Colon (tissue), 2 donors: ENCODE measurements at regions not wholly inside any gene's neighbourhood (a gene's known extent, or its start where the extent isn't known, plus 50 kb on each side); places are given as distances from the start of the nearest gene placed in this dataset.

Source experiments
- FAIRE-seq: peaks from 2 replicates; lab custom pipeline; 2012; peaks lifted over from hg19 to GRCh38; lab: Jason Lieb, UNC
- donor health status: control.
- donor health status: control.

GRCh38 chr21:35895598-35895997 is 164.7 kb downstream of the SETD4 start:
- no peak for FAIRE-seq

DNA sequence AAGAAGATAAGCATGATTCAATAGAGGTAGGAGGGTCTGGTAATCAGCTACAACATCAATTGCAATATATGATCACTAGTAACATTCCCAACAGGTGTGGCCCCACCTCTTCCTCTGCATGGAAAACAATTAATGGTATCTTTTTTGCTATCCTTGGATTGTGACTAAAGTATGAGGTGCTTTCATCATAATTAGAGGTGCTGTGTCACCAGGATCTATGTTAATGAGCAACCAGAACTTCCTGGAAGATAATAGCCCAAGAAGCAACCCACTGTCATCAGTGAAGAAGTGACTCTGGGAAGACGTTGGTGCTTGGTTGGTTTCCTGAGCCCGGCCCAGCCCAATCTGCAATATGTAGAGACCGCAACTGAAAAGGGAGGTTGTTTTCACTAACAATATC is 167.2 kb downstream of the SETD4 start:
- no peak for FAIRE-seq

GRCh38 chr21:35886887-35887286 is 173.4 kb downstream of the SETD4 start:
- FAIRE-seq, result no peak

DNA sequence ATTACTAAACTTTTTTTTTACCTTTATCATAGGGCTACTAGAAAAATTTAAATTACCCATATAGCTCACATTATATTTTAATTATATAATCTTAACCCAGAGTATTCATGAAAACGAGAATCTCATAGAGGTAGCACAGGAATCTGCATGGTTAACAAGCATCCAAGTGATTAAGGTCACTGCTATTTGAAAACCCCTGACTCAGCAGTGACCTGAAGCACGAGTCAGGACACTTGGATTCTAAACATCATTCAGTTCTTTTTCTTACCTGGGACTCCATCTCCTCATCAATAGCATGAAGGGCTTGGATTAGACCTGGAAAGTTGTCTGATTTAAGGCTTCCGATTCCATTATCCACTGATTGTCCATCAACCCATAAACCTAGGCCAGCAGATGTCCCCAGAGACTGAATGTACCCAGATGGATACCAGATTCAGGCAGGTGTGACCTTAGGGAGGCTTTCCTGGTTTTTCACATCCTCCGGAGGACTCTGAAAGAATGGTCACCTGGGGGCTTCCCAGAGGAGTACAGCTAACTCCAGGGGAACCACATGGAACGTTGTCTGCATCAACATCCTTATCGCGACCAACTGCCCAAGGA is 174.3 kb downstream of the SETD4 start:
- FAIRE-seq, result no peak

DNA sequence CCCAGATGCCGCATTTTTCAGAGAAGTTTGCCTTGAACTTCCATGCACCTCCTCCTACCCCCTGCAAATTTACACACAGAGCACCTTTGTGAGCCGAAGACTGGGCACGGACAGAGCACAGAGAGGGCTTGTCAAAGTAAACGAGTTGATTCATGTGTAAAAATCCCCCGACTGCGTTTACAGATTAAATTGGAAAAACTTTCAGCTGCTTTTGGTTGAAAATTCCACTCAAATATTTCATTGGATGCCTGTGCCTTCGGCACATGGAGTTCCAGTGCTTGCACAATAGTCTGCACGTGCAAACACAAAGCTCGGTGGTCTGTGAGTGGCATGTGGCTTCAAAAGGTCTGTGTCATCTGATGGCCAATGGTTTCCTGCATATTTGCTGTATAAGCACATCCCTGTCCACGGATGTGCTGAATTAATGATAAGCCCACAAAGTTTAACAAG is 177.5 kb downstream of the SETD4 start:
- FAIRE-seq, result no peak

DNA sequence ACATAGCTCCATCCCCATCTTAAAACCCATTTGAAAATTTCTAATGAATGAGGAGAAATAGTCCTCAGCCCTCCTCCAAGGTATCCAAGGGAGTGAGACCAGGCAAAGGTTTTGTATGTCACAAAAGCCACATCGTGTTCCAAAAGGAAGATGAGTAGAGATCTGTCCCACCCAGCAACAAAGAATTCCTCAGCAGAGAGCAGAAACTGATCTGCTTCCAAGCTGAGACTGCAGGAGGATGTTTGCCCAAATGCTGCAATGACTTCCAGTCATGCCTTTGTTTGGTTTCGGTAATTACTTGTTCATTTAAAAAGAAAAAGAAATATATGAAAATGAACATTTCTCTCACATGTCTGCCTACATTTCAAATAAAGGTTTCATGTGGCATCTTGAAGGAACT is 186.9 kb downstream of the SETD4 start:
- FAIRE-seq, result no peak

DNA sequence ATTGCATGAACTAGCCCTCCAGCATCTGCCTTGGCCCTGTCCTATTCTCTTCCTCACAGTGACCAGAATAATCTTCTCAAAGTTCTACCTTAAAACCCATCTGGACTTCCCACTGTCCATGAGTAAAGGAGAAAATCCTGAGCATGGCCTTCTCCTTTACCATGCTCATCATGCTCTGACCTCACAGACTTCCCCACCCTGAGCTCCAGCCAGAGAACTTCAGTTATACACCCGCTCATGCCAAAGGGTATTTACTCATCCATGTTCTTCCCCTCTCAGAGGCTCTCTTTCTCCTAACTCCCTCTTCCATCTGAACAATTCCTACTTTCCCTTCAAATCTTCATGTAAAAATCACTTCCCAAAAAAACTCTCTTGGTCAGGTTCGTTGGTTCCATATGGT is 188.4 kb downstream of the SETD4 start:
- FAIRE-seq, result no peak

- FAIRE-seq, result no peak
Observed at GRCh38 chr21:35868869-35869223, 191.5 kb downstream of the SETD4 start.

DNA sequence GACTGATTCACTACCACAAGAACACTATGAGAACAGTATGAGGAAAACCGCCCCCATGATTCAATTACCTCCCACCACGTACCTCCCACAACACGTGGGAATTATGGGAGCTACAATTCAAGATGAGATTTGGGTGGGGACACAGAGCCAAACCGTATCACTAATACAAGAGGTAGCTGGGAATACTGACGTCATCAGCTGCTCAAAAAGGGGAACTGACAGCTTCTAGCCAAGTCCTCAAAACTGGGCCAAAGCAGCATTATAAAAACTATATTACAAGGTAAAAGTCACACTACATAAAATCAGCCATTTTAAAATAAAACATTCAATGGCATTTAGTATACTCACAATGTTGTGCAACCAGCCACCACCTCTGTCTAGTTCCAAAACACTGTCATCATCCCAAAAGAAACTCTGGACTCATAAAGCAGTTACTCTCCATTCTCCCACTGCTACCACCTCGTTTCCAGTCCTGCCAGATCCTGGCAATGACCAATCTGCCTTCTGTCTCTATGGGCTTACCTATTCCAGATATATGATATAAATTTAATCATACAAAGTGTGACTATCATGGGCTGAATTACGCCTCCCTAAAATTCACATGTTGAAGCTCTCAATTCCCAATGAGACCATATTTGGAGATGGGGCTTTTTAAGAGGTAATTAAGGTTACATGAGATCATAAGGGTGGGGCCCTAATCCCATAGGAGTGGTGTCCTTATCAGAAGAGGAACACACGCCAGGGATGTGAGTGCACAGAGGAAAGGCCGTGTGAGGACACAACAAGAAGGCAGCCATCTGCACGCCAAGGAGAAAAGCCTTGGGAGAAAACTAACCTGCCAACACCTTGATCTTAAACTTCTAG is 192.1 kb downstream of the SETD4 start:
- no peak for FAIRE-seq

GRCh38 chr21:35864039-35864438 is 196.3 kb downstream of the SETD4 start:
- no peak for FAIRE-seq

DNA sequence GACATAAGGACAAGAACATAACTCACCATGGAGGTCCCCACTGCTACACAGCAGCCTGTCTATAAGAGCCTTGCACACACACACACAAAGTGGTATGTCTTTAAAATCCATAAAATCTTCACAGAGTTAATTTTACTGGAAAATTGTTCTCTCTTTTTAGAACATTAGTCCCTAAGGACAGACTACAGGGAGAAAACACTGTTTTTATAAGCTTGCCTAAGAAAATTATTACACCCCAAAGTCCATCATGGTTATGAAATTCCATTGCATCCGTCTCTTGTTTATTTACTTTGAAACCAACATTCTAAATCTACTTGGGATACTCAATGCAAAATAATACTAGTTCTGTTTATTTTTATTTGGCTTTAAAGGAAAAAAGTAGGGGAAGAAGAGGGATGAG is 197.4 kb downstream of the SETD4 start:
- FAIRE-seq, result no peak

GRCh38 chr21:35861661-35862060 is 198.7 kb downstream of the SETD4 start:
- no peak for FAIRE-seq

- FAIRE-seq, result no peak
Observed at GRCh38 chr21:35860189-35860869, 200.0 kb downstream of the SETD4 start.

DNA sequence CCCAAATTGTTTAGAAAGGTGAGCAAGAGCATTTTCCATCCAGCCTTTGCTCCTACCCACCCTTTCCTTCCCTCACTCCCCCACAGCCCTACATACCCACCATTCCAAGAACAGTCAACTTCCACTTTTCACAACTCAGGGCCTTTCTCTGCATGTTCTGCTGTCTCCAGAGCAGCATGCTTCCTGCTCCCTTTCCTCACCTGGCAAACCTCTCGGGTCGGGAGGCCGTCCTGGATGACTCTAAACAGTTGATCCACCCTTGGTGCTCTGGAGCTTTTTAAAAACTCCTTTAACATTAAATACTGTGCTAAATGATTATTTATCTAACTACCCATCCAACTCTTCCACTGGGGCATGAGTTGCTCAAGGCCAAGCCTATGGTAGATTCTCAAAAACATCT is 200.6 kb downstream of the SETD4 start:
- FAIRE-seq, result no peak

- FAIRE-seq, result no peak
Observed at GRCh38 chr21:35857095-35857494, 203.2 kb downstream of the SETD4 start.

- no peak for FAIRE-seq
Observed at GRCh38 chr21:35855484-35855883, 204.8 kb downstream of the SETD4 start.

- FAIRE-seq, result no peak
Observed at GRCh38 chr21:35854281-35854680, 206.0 kb downstream of the SETD4 start.

- FAIRE-seq, result no peak
Observed at GRCh38 chr21:35853321-35854239, 206.7 kb downstream of the SETD4 start.

GRCh38 chr21:35852820-35853219 is 207.5 kb downstream of the SETD4 start:
- no peak for FAIRE-seq

- no peak for FAIRE-seq
Observed at GRCh38 chr21:35850542-35851103, 209.7 kb downstream of the SETD4 start.

- FAIRE-seq, result no peak
Observed at GRCh38 chr21:35850029-35850428, 210.3 kb downstream of the SETD4 start.

- FAIRE-seq, result no peak
Observed at GRCh38 chr21:35849144-35849543, 211.2 kb downstream of the SETD4 start.
